ENCODE measurements at regions not wholly inside any gene's neighbourhood (a gene's known extent, or its start where the extent isn't known, plus 50 kb on each side); places are given as distances from the start of the nearest gene placed in this dataset.

GRCh38 chr11:106176817-106177216 is 99.4 kb downstream of the AASDHPPT start:
- no peaks in the 10 kb centered on the region for H3K4me1 ChIP-seq (ENCODE audit: control insufficient read depth, insufficient read depth, low read length)
- no peaks in the 10 kb centered on the region for H3K27me3 ChIP-seq (replicated peaks; ENCODE audit: control insufficient read depth, insufficient read depth, low read length)
- H3K4me3 ChIP-seq (ENCODE audit: low read length), result no peak overlapping the region
- no peak for DNase-seq (ENCODE audit: low read depth)
- H3K9me3 ChIP-seq (ENCODE audit: control insufficient read depth, low read length), result peaks cover 1% of the 10 kb centered on the region
- no peaks in the 10 kb centered on the region for H3K36me3 ChIP-seq (ENCODE audit: control insufficient read depth, insufficient read depth, low read length, severe bottlenecking)
- H3K9ac ChIP-seq (ENCODE audit: low read length), result no peak overlapping the region

- H3K4me1 ChIP-seq (ENCODE audit: control insufficient read depth, insufficient read depth, low read length), result no peaks in the 10 kb centered on the region
- DNase-seq (ENCODE audit: low read depth), result no peak
These were observed 99.8 kb downstream of the AASDHPPT start for GRCh38 chr11:106177311-106177710.

GRCh38 chr11:106178361-106178760 is 100.9 kb downstream of the AASDHPPT start:
- peak; percentile 60 for DNase-seq (ENCODE audit: low read depth)

More at GRCh38 chr11:106177311-106177710, 99.8 kb downstream of the AASDHPPT start:
- Histone ChIP-seq H3K9ac (ENCODE audit: low read length) (no peak overlapping the region), H3K36me3 (ENCODE audit: control insufficient read depth, insufficient read depth, low read length, severe bottlenecking) (no peaks in the 10 kb centered on the region), H3K9me3 (ENCODE audit: control insufficient read depth, low read length) (peaks cover 3% of the 10 kb centered on the region), H3K4me3 (ENCODE audit: low read length) (no peak overlapping the region), H3K27me3 (replicated peaks; ENCODE audit: control insufficient read depth, insufficient read depth, low read length) (no peaks in the 10 kb centered on the region)

GRCh38 chr11:106179048-106179447 is 101.6 kb downstream of the AASDHPPT start:
- H3K9me3 ChIP-seq (ENCODE audit: control insufficient read depth, low read length), result peaks cover 3% of the 10 kb centered on the region
- DNase-seq (ENCODE audit: low read depth), result no peak
- H3K9ac ChIP-seq (ENCODE audit: low read length), result no peak overlapping the region
- no peaks in the 10 kb centered on the region for H3K4me1 ChIP-seq (ENCODE audit: control insufficient read depth, insufficient read depth, low read length)
- H3K27me3 ChIP-seq (replicated peaks; ENCODE audit: control insufficient read depth, insufficient read depth, low read length), result no peaks in the 10 kb centered on the region
- H3K4me3 ChIP-seq (ENCODE audit: low read length), result no peak overlapping the region
- H3K36me3 ChIP-seq (ENCODE audit: control insufficient read depth, insufficient read depth, low read length, severe bottlenecking), result no peaks in the 10 kb centered on the region

More at GRCh38 chr11:106178361-106178760, 100.9 kb downstream of the AASDHPPT start:
- H3K27me3 ChIP-seq (replicated peaks; ENCODE audit: control insufficient read depth, insufficient read depth, low read length), result no peaks in the 10 kb centered on the region
- H3K4me3 ChIP-seq (ENCODE audit: low read length), result no peak overlapping the region
- H3K36me3 ChIP-seq (ENCODE audit: control insufficient read depth, insufficient read depth, low read length, severe bottlenecking), result no peaks in the 10 kb centered on the region
- no peak overlapping the region for H3K9ac ChIP-seq (ENCODE audit: low read length)
- peaks cover 3% of the 10 kb centered on the region for H3K9me3 ChIP-seq (ENCODE audit: control insufficient read depth, low read length)
- H3K4me1 ChIP-seq (ENCODE audit: control insufficient read depth, insufficient read depth, low read length), result no peaks in the 10 kb centered on the region

- peak; percentile 23 for DNase-seq (ENCODE audit: low read depth)
- Histone ChIP-seq H3K4me1 (ENCODE audit: control insufficient read depth, insufficient read depth, low read length) (no peaks in the 10 kb centered on the region), H3K9ac (ENCODE audit: low read length) (no peak overlapping the region), H3K36me3 (ENCODE audit: control insufficient read depth, insufficient read depth, low read length, severe bottlenecking) (no peaks in the 10 kb centered on the region), H3K9me3 (ENCODE audit: control insufficient read depth, low read length) (peaks cover 3% of the 10 kb centered on the region), H3K27me3 (replicated peaks; ENCODE audit: control insufficient read depth, insufficient read depth, low read length) (no peaks in the 10 kb centered on the region), H3K4me3 (ENCODE audit: low read length) (no peak overlapping the region)
These were observed 109.2 kb downstream of the AASDHPPT start for GRCh38 chr11:106186630-106187029.

GRCh38 chr11:106187860-106188456 is 110.5 kb downstream of the AASDHPPT start:
- Histone ChIP-seq H3K4me1 (ENCODE audit: control insufficient read depth, insufficient read depth, low read length) (no peaks in the 10 kb centered on the region), H3K4me3 (ENCODE audit: low read length) (no peak overlapping the region), H3K9me3 (ENCODE audit: control insufficient read depth, low read length) (no peaks in the 10 kb centered on the region), H3K9ac (ENCODE audit: low read length) (no peak overlapping the region), H3K36me3 (ENCODE audit: control insufficient read depth, insufficient read depth, low read length, severe bottlenecking) (no peaks in the 10 kb centered on the region), H3K27me3 (replicated peaks; ENCODE audit: control insufficient read depth, insufficient read depth, low read length) (no peaks in the 10 kb centered on the region)
- no peak for DNase-seq (ENCODE audit: low read depth)

- no peak overlapping the region for H3K4me3 ChIP-seq (ENCODE audit: low read length)
- H3K9ac ChIP-seq (ENCODE audit: low read length), result no peak overlapping the region
- DNase-seq (ENCODE audit: low read depth), result no peak
- no peaks in the 10 kb centered on the region for H3K27me3 ChIP-seq (replicated peaks; ENCODE audit: control insufficient read depth, insufficient read depth, low read length)
- H3K4me1 ChIP-seq (ENCODE audit: control insufficient read depth, insufficient read depth, low read length), result no peaks in the 10 kb centered on the region
- H3K36me3 ChIP-seq (ENCODE audit: control insufficient read depth, insufficient read depth, low read length, severe bottlenecking), result no peaks in the 10 kb centered on the region
- no peaks in the 10 kb centered on the region for H3K9me3 ChIP-seq (ENCODE audit: control insufficient read depth, low read length)
These were observed 116.5 kb downstream of the AASDHPPT start for GRCh38 chr11:106193956-106194355.

- DNase-seq (ENCODE audit: low read depth), result no peak
- no peaks in the 10 kb centered on the region for H3K9me3 ChIP-seq (ENCODE audit: control insufficient read depth, low read length)
- no peaks in the 10 kb centered on the region for H3K27me3 ChIP-seq (replicated peaks; ENCODE audit: control insufficient read depth, insufficient read depth, low read length)
- no peak overlapping the region for H3K4me3 ChIP-seq (ENCODE audit: low read length)
- no peaks in the 10 kb centered on the region for H3K4me1 ChIP-seq (ENCODE audit: control insufficient read depth, insufficient read depth, low read length)
- no peaks in the 10 kb centered on the region for H3K36me3 ChIP-seq (ENCODE audit: control insufficient read depth, insufficient read depth, low read length, severe bottlenecking)
- no peak overlapping the region for H3K9ac ChIP-seq (ENCODE audit: low read length)
These were observed 120.0 kb downstream of the AASDHPPT start for GRCh38 chr11:106197438-106197837.

GRCh38 chr11:106202935-106203620 is 125.6 kb downstream of the AASDHPPT start:
- H3K4me1 ChIP-seq (ENCODE audit: control insufficient read depth, insufficient read depth, low read length), result no peaks in the 10 kb centered on the region
- no peak overlapping the region for H3K4me3 ChIP-seq (ENCODE audit: low read length)
- no peaks in the 10 kb centered on the region for H3K9me3 ChIP-seq (ENCODE audit: control insufficient read depth, low read length)
- no peak overlapping the region for H3K9ac ChIP-seq (ENCODE audit: low read length)
- H3K36me3 ChIP-seq (ENCODE audit: control insufficient read depth, insufficient read depth, low read length, severe bottlenecking), result no peaks in the 10 kb centered on the region
- H3K27me3 ChIP-seq (replicated peaks; ENCODE audit: control insufficient read depth, insufficient read depth, low read length), result no peaks in the 10 kb centered on the region
- DNase-seq (ENCODE audit: low read depth), result peak; percentile 11

GRCh38 chr11:106208760-106209159 is 131.3 kb downstream of the AASDHPPT start:
- Histone ChIP-seq H3K4me1 (ENCODE audit: control insufficient read depth, insufficient read depth, low read length) (no peaks in the 10 kb centered on the region), H3K9ac (ENCODE audit: low read length) (no peak overlapping the region), H3K9me3 (ENCODE audit: control insufficient read depth, low read length) (no peaks in the 10 kb centered on the region), H3K4me3 (ENCODE audit: low read length) (no peak overlapping the region), H3K36me3 (ENCODE audit: control insufficient read depth, insufficient read depth, low read length, severe bottlenecking) (no peaks in the 10 kb centered on the region), H3K27me3 (replicated peaks; ENCODE audit: control insufficient read depth, insufficient read depth, low read length) (no peaks in the 10 kb centered on the region)
- DNase-seq (ENCODE audit: low read depth), result no peak

GRCh38 chr11:106212081-106212480 is 134.6 kb downstream of the AASDHPPT start:
- H3K36me3 ChIP-seq (ENCODE audit: control insufficient read depth, insufficient read depth, low read length, severe bottlenecking), result no peaks in the 10 kb centered on the region
- no peak overlapping the region for H3K4me3 ChIP-seq (ENCODE audit: low read length)
- H3K27me3 ChIP-seq (replicated peaks; ENCODE audit: control insufficient read depth, insufficient read depth, low read length), result no peaks in the 10 kb centered on the region
- DNase-seq (ENCODE audit: low read depth), result no peak
- no peak overlapping the region for H3K9ac ChIP-seq (ENCODE audit: low read length)
- H3K9me3 ChIP-seq (ENCODE audit: control insufficient read depth, low read length), result no peaks in the 10 kb centered on the region
- no peaks in the 10 kb centered on the region for H3K4me1 ChIP-seq (ENCODE audit: control insufficient read depth, insufficient read depth, low read length)

All from adipocyte (in vitro differentiated cells).